Activated naive CD8-positive, alpha-beta T cell (primary cell): ENCODE measurements at regions not wholly inside any gene's neighbourhood (a gene's known extent, or its start where the extent isn't known, plus 50 kb on each side); places are given as distances from the start of the nearest gene placed in this dataset.

Source experiments
- H3K27ac Mint-ChIP-seq: one replicate; pipeline ENCODE4 v1.8.0; 2021; ENCODE audit warnings: mixed read lengths
- H3K27me3 Mint-ChIP-seq: one replicate; pipeline ENCODE4 v1.8.0; 2021; ENCODE audit warnings: mixed read lengths
- H3K36me3 Mint-ChIP-seq: one replicate; pipeline ENCODE4 v1.8.0; 2021; ENCODE audit warnings: mixed read lengths
- H3K4me1 Mint-ChIP-seq: one replicate; pipeline ENCODE4 v1.8.0; 2021; ENCODE audit warnings: low read depth, mixed read lengths
- H3K4me3 Mint-ChIP-seq: one replicate; pipeline ENCODE4 v1.8.0; 2021; ENCODE audit warnings: mild to moderate bottlenecking, mixed read lengths
- H3K9me3 Mint-ChIP-seq: one replicate; pipeline ENCODE4 v1.8.0; 2021; ENCODE audit warnings: low read depth, mixed read lengths

GRCh38 chr6:71124340-71124739 is 164.3 kb upstream of the OGFRL1 start:
- H3K27me3 Mint-ChIP-seq: no peaks in the 10 kb centered on the region
- H3K27ac Mint-ChIP-seq: no peak overlapping the region
- peaks cover 11% of the 10 kb centered on the region for H3K9me3 Mint-ChIP-seq
- no peaks in the 10 kb centered on the region for H3K36me3 Mint-ChIP-seq
- no peaks in the 10 kb centered on the region for H3K4me1 Mint-ChIP-seq
- H3K4me3 Mint-ChIP-seq: no peak overlapping the region

- no peak overlapping the region for H3K27ac Mint-ChIP-seq
- H3K27me3 Mint-ChIP-seq: peaks cover 1% of the 10 kb centered on the region
- no peaks in the 10 kb centered on the region for H3K36me3 Mint-ChIP-seq
- H3K9me3 Mint-ChIP-seq: peaks cover 2% of the 10 kb centered on the region
- H3K4me1 Mint-ChIP-seq: no peaks in the 10 kb centered on the region
- H3K4me3 Mint-ChIP-seq: no peak overlapping the region
These were observed 163.4 kb upstream of the OGFRL1 start for GRCh38 chr6:71125216-71125615.

- H3K4me3 Mint-ChIP-seq: no peak overlapping the region
- H3K27ac Mint-ChIP-seq: no peak overlapping the region
- no peaks in the 10 kb centered on the region for H3K36me3 Mint-ChIP-seq
- no peaks in the 10 kb centered on the region for H3K4me1 Mint-ChIP-seq
- no peaks in the 10 kb centered on the region for H3K9me3 Mint-ChIP-seq
- H3K27me3 Mint-ChIP-seq: peaks cover 4% of the 10 kb centered on the region
These were observed 162.1 kb upstream of the OGFRL1 start for GRCh38 chr6:71126506-71126905.

GRCh38 chr6:71127374-71127773 is 161.2 kb upstream of the OGFRL1 start:
- Mint-ChIP-seq H3K4me1 (no peaks in the 10 kb centered on the region), H3K4me3 (no peak overlapping the region), H3K36me3 (no peaks in the 10 kb centered on the region), H3K27me3 (peaks cover 4% of the 10 kb centered on the region), H3K9me3 (no peaks in the 10 kb centered on the region), H3K27ac (no peak overlapping the region)

GRCh38 chr6:71130277-71130676 is 158.3 kb upstream of the OGFRL1 start:
- peaks cover 9% of the 10 kb centered on the region for H3K27me3 Mint-ChIP-seq
- H3K27ac Mint-ChIP-seq: no peak overlapping the region
- no peaks in the 10 kb centered on the region for H3K4me1 Mint-ChIP-seq
- no peaks in the 10 kb centered on the region for H3K9me3 Mint-ChIP-seq
- no peak overlapping the region for H3K4me3 Mint-ChIP-seq
- no peaks in the 10 kb centered on the region for H3K36me3 Mint-ChIP-seq

- Mint-ChIP-seq H3K36me3 (no peaks in the 10 kb centered on the region), H3K4me1 (no peaks in the 10 kb centered on the region), H3K27me3 (peaks cover 16% of the 10 kb centered on the region), H3K27ac (no peak overlapping the region), H3K4me3 (no peak overlapping the region), H3K9me3 (peaks cover 5% of the 10 kb centered on the region)
These were observed 153.5 kb upstream of the OGFRL1 start for GRCh38 chr6:71134929-71135642.

GRCh38 chr6:71137973-71138372 is 150.6 kb upstream of the OGFRL1 start:
- no peak overlapping the region for H3K27ac Mint-ChIP-seq
- H3K4me3 Mint-ChIP-seq: no peak overlapping the region
- no peaks in the 10 kb centered on the region for H3K36me3 Mint-ChIP-seq
- H3K4me1 Mint-ChIP-seq: no peaks in the 10 kb centered on the region
- peaks cover 5% of the 10 kb centered on the region for H3K9me3 Mint-ChIP-seq
- peaks cover 12% of the 10 kb centered on the region for H3K27me3 Mint-ChIP-seq

- Mint-ChIP-seq H3K27me3 (peaks cover 12% of the 10 kb centered on the region), H3K4me3 (no peak overlapping the region), H3K4me1 (no peaks in the 10 kb centered on the region), H3K9me3 (peaks cover 5% of the 10 kb centered on the region), H3K36me3 (no peaks in the 10 kb centered on the region), H3K27ac (no peak overlapping the region)
These were observed 150.2 kb upstream of the OGFRL1 start for GRCh38 chr6:71138376-71138775.

GRCh38 chr6:71139249-71139648 is 149.4 kb upstream of the OGFRL1 start:
- Mint-ChIP-seq H3K36me3 (no peaks in the 10 kb centered on the region), H3K27ac (no peak overlapping the region), H3K9me3 (peaks cover 5% of the 10 kb centered on the region), H3K4me3 (no peak overlapping the region), H3K4me1 (no peaks in the 10 kb centered on the region), H3K27me3 (peaks cover 11% of the 10 kb centered on the region)

- Mint-ChIP-seq H3K9me3 (no peaks in the 10 kb centered on the region), H3K4me1 (no peaks in the 10 kb centered on the region), H3K36me3 (no peaks in the 10 kb centered on the region)
These were observed 134.8 kb upstream of the OGFRL1 start for GRCh38 chr6:71153755-71154325.

GRCh38 chr6:71157345-71157744 is 131.3 kb upstream of the OGFRL1 start:
- no peaks in the 10 kb centered on the region for H3K4me1 Mint-ChIP-seq
- no peaks in the 10 kb centered on the region for H3K9me3 Mint-ChIP-seq
- H3K27me3 Mint-ChIP-seq: peaks cover 2% of the 10 kb centered on the region
- H3K36me3 Mint-ChIP-seq: no peaks in the 10 kb centered on the region
- H3K27ac Mint-ChIP-seq: no peak overlapping the region
- no peak overlapping the region for H3K4me3 Mint-ChIP-seq

More at GRCh38 chr6:71153755-71154325, 134.8 kb upstream of the OGFRL1 start:
- Mint-ChIP-seq H3K4me3 (no peak overlapping the region), H3K27me3 (no peaks in the 10 kb centered on the region), H3K27ac (no peak overlapping the region)

- Mint-ChIP-seq H3K4me1 (no peaks in the 10 kb centered on the region), H3K27me3 (peaks cover 4% of the 10 kb centered on the region), H3K27ac (no peak overlapping the region), H3K4me3 (no peak overlapping the region), H3K9me3 (no peaks in the 10 kb centered on the region), H3K36me3 (no peaks in the 10 kb centered on the region)
These were observed 123.7 kb upstream of the OGFRL1 start for GRCh38 chr6:71164890-71165289.

GRCh38 chr6:71168233-71168765 is 120.3 kb upstream of the OGFRL1 start:
- Mint-ChIP-seq H3K27me3 (no peaks in the 10 kb centered on the region), H3K4me1 (no peaks in the 10 kb centered on the region), H3K9me3 (no peaks in the 10 kb centered on the region), H3K27ac (no peak overlapping the region), H3K36me3 (no peaks in the 10 kb centered on the region), H3K4me3 (no peak overlapping the region)

GRCh38 chr6:71171497-71172070 is 117.0 kb upstream of the OGFRL1 start:
- no peaks in the 10 kb centered on the region for H3K9me3 Mint-ChIP-seq
- H3K4me1 Mint-ChIP-seq: no peaks in the 10 kb centered on the region
- H3K27me3 Mint-ChIP-seq: peaks cover 6% of the 10 kb centered on the region
- H3K36me3 Mint-ChIP-seq: no peaks in the 10 kb centered on the region
- H3K27ac Mint-ChIP-seq: no peak overlapping the region
- H3K4me3 Mint-ChIP-seq: no peak overlapping the region

GRCh38 chr6:71179249-71179885 is 109.2 kb upstream of the OGFRL1 start:
- H3K4me1 Mint-ChIP-seq: no peaks in the 10 kb centered on the region
- no peaks in the 10 kb centered on the region for H3K9me3 Mint-ChIP-seq
- no peak overlapping the region for H3K27ac Mint-ChIP-seq
- H3K4me3 Mint-ChIP-seq: no peak overlapping the region
- H3K27me3 Mint-ChIP-seq: peaks cover 17% of the 10 kb centered on the region
- no peaks in the 10 kb centered on the region for H3K36me3 Mint-ChIP-seq
